ENCODE measurements at regions not wholly inside any gene's neighbourhood (a gene's known extent, or its start where the extent isn't known, plus 50 kb on each side); places are given as distances from the start of the nearest gene placed in this dataset.

- DNase-seq (ENCODE audit: low read depth) = no peak
Observed at GRCh38 chr11:39144351-39145130, 2314.9 kb downstream of the LRRC4C start.

DNA sequence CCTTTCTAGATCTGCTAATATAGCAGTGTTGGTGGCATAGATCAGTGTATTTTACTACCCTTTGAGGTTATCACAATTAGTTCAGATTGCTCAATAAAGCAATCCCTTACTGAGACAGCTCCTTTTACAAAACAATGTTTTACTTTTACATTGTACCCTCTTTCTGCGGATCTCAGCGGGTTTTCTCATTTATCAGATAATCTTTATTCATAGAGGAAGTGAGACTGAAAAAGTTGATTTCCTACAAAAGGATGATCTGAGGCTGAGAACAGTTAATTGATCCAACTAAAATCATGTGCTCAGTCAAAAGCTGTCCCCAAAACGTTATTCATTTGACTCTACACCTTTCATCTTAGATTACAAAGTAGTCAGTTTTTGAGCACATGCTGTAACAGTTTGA is 2319.9 kb downstream of the LRRC4C start:
- no peak for DNase-seq (ENCODE audit: low read depth)

- no peak for DNase-seq (ENCODE audit: low read depth)
Observed at GRCh38 chr11:39120890-39121289, 2338.6 kb downstream of the LRRC4C start.

GRCh38 chr11:39113606-39114005 is 2345.8 kb downstream of the LRRC4C start:
- DNase-seq (ENCODE audit: low read depth) = no peak

- no peak for DNase-seq (ENCODE audit: low read depth)
Observed at GRCh38 chr11:39102236-39102635, 2357.2 kb downstream of the LRRC4C start.

DNA sequence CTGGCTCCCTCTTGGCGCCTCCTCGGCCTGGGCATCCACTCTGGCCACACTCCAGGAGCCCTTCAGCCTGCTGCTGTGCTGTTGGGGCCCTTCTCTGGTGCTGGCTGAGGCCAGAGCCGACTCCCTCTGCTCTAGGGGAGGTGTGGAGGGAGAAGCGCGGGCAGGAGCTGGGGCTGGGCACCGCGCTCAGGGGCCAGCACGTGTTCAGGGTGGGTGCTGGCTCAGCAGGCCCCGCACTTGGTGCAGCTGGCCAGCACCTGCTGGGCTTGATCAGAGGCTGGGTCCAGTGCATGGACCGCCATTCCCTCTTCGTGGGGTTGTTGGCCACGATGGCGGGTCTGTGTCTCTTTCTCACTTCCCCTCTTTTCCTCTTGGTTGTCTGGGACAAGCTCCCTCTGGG is 2381.0 kb downstream of the LRRC4C start:
- no peak for DNase-seq (ENCODE audit: low read depth)

- no peak for DNase-seq (ENCODE audit: low read depth)
Observed at GRCh38 chr11:39037611-39038010, 2421.8 kb downstream of the LRRC4C start.

- no peak for DNase-seq (ENCODE audit: low read depth)
Observed at GRCh38 chr11:39036021-39036420, 2423.4 kb downstream of the LRRC4C start.

GRCh38 chr11:39021539-39021938 is 2423.5 kb upstream of the RAG2 start:
- DNase-seq (ENCODE audit: low read depth) = no peak

- DNase-seq (ENCODE audit: low read depth) = no peak
Observed at GRCh38 chr11:39011797-39012196, 2413.8 kb upstream of the RAG2 start.

GRCh38 chr11:38990841-38991240 is 2392.8 kb upstream of the RAG2 start:
- no peak for DNase-seq (ENCODE audit: low read depth)

- no peak for DNase-seq (ENCODE audit: low read depth)
Observed at GRCh38 chr11:38990139-38990538, 2392.1 kb upstream of the RAG2 start.

- DNase-seq (ENCODE audit: low read depth) = no peak
Observed at GRCh38 chr11:38988908-38989307, 2390.9 kb upstream of the RAG2 start.

DNA sequence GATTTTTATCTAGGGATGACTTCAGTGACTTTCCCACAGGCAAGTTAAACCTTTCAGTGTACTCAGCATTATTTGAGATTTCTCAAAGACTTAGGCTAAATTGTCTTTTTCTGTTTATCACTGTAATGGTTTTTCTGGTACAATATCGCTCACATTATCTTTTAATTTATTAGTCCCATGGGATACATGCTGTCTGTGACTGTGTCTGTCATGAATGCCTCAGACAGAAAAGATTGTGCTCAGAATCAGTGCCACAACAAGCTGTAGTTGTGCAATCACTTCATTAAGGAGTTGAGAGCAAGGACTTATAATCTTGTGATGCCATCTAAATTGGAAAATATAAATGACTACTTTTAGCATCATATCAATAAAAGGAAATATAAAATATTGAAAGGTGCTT is 2374.2 kb upstream of the RAG2 start:
- no peak for DNase-seq (ENCODE audit: low read depth)

DNA sequence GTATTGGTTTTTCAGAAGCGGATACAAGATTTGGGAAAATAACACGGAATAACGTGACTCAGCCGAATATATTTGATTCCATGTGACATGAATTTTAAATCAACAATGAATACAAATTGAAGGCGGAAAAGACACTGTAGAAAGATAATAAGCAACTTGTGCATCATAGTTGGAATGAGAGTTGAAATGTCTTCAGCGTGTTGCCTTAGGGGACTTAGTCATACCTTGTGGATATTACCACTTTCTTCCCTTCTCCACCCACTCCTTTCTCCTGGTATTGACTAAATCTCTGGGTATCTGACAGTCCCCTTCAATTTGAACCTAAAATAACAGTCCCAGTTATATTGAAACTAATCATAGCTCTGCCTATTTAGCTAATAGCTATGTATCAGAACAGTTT is 2373.1 kb upstream of the RAG2 start:
- DNase-seq (ENCODE audit: low read depth) = no peak

GRCh38 chr11:38968951-38969350 is 2370.9 kb upstream of the RAG2 start:
- DNase-seq (ENCODE audit: low read depth) = no peak

DNA sequence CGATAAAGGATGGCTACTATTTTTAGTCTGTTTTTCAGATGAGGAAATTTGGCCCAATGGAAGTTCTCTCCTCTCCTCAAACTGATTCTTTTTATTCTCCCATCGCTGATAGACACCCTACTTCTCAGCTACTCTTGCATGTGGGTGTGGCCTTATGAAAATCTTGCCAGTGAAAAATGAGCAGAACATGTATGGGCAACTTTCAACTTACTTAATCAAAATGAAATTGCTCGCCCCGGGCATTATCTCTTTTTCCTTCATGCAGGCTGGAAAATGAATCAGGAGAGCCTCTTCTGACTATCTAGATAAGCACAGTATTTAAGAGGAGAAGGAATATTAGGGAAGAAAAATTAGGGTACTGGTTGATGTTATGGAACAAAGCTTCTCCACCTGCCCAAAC is 2354.7 kb upstream of the RAG2 start:
- no peak for DNase-seq (ENCODE audit: low read depth)

- no peak for DNase-seq (ENCODE audit: low read depth)
Observed at GRCh38 chr11:38950867-38951266, 2352.8 kb upstream of the RAG2 start.

DNA sequence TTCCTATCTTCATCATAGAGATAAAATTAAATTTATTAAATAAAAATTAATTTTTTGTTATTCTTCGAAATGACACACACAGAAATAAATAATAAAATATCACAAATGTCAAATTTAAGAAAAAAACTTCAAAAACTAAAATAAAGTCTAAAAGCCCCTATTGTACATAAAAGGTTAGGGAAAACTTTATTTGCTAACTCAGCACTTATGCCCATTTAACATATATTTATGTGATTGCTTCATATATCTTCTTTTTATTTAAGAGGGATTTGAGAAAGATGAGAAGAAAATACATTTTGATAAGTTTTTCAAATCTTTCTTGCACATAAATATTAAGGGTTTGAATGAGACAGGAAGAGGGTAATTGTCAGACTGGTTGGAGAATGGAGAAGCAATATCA is 2350.4 kb upstream of the RAG2 start:
- no peak for DNase-seq (ENCODE audit: low read depth)

GRCh38 chr11:38937709-38938108 is 2339.7 kb upstream of the RAG2 start:
- no peak for DNase-seq (ENCODE audit: low read depth)

DNA sequence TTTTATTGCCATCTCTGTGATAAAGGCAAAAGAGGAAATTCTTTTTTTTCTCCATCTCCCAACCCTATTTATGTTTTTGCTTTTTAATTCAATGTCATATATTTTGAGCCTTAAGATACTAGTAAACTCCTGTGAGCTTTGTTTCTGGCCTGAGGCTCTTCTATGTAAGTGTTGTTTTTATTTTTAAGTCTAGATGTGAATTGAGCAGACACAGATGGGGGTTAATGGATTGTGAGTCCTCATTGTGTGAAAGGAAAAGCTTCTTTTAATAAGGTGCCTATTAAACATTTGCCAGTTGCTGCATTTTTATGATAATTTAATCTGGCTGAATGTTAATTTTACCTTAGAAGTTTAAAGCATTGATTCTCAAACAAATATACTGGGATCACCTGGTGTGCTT is 2337.9 kb upstream of the RAG2 start:
- no peak for DNase-seq (ENCODE audit: low read depth)

- no peak for DNase-seq (ENCODE audit: low read depth)
Observed at GRCh38 chr11:38927993-38928392, 2330.0 kb upstream of the RAG2 start.

DNA sequence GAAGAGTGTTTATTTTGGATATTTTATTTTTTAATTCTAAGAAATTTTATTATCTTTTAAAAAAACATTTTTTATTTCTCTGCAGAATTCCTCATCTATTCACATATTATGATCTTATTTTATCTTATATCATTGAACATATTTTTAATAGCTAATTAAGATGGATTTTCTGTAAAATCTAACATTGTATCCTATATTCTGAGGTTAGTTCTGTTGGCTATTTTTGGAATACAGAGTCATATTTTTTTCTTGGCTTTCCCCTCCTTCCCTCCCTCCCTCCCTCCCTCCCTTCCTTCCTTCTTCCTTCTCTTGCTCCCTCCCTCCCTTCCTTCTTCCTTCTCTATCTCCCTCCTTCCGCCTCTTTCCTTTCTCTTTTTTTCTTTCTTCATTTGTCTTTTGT is 2326.6 kb upstream of the RAG2 start:
- no peak for DNase-seq (ENCODE audit: low read depth)

- no peak for DNase-seq (ENCODE audit: low read depth)
Observed at GRCh38 chr11:38900211-38900610, 2302.2 kb upstream of the RAG2 start.

Data from EH (cell line).